HL-60 (cell line): ENCODE measurements at regions not wholly inside any gene's neighbourhood (a gene's known extent, or its start where the extent isn't known, plus 50 kb on each side); places are given as distances from the start of the nearest gene placed in this dataset.

Experiments used
- CTCF ChIP-seq: IDR thresholded peaks from one replicate; pipeline ENCODE4 v1.5.1; 2011; ENCODE audit warnings: low read length, control low read depth, inconsistent platforms; ENCODE audit not compliant: insufficient read depth
- GABPA ChIP-seq: IDR thresholded peaks from 2 replicates; pipeline ENCODE4 v1.6.1; 2012; ENCODE audit warnings: low read depth
- POLR2AphosphoS5 ChIP-seq: IDR thresholded peaks from 2 replicates; pipeline ENCODE4 v1.6.1; 2012; ENCODE audit warnings: low read depth
- REST ChIP-seq: IDR thresholded peaks from 2 replicates; pipeline ENCODE4 v1.6.1; 2012; ENCODE audit warnings: low read depth; ENCODE audit not compliant: insufficient replicate concordance
- SPI1 ChIP-seq: IDR thresholded peaks from 2 replicates; pipeline ENCODE4 v1.6.1; 2012; ENCODE audit warnings: low read depth, mild to moderate bottlenecking, borderline replicate concordance

GRCh38 chrX:26590849-26591248 lies 374.9 kb downstream of the MAGEB5 start:
- TF ChIP-seq SPI1 (no peak), CTCF (no peak), GABPA (no peak), REST (no peak), POLR2AphosphoS5 (no peak)
